Ectodermal cell (in vitro differentiated cells): ENCODE measurements at regions not wholly inside any gene's neighbourhood (a gene's known extent, or its start where the extent isn't known, plus 50 kb on each side); places are given as distances from the start of the nearest gene placed in this dataset.
"Not testable (repeated sequence)": the region's sequence is repeated elsewhere in the genome, so short reads cannot be mapped to it uniquely, and the experiment has no call there.

Experiments used
- H3K27ac ChIP-seq: 2 replicates; pipeline ENCODE4 v1.7.0; 2013; ENCODE audit warnings: mild to moderate bottlenecking, low read depth, low read length; ENCODE audit not compliant: insufficient read depth, poor library complexity, severe bottlenecking
- H3K27me3 ChIP-seq: 2 replicates; pipeline ENCODE4 v1.7.0; 2013; ENCODE audit warnings: mild to moderate bottlenecking, low read length; ENCODE audit not compliant: insufficient read depth, control insufficient read depth, poor library complexity, severe bottlenecking
- H3K36me3 ChIP-seq: one replicate; pipeline ENCODE4 v1.7.0; 2013; ENCODE audit warnings: low read length; ENCODE audit not compliant: control insufficient read depth, insufficient read depth
- H3K4me1 ChIP-seq: one replicate; pipeline ENCODE4 v1.7.0; 2013; ENCODE audit warnings: low read length; ENCODE audit not compliant: control insufficient read depth, insufficient read depth
- H3K4me3 ChIP-seq: 2 replicates; pipeline ENCODE4 v1.7.0; 2013; ENCODE audit warnings: low read depth, low read length, control low read depth; ENCODE audit not compliant: insufficient read depth
- H3K9me3 ChIP-seq: 2 replicates; pipeline ENCODE4 v1.7.0; 2013; ENCODE audit warnings: mild to moderate bottlenecking, low read length, moderate library complexity; ENCODE audit not compliant: control insufficient read depth
- WGBS, 2 experiments: methylation state at CpG; one replicate each; pipeline ENCODE4 v1.1.7; 2013; ENCODE audit warnings: missing lambda C conversion rate in 2 of 2; 5-methylcytosine and 5-hydroxymethylcytosine counted together

DNA sequence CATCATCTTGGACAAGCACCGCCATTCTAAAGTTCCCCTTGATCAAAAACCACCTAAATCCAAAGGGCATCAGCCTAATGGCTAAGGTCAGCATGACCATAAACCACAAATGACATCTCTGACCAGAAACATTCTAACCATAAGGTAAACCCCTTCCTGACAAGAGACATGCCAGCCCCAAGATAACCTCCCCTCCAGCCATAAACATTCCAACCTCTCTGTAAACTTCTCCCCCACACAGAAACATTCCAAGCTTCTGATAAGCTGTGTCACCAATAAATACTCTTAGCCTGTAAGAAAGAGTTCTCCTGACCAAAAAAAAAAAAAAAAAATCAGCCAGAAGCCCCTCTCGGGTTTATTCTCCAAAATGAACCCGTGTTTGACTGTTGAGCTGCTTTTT is 268.2 kb downstream of the RNF152 start:
- 94 to 95% methylated on average over 3 of the region's 3 CpGs for WGBS, 2 experiments
- not testable (repeated sequence) for H3K9me3 ChIP-seq, H3K4me3 ChIP-seq, H3K27ac ChIP-seq, H3K4me1 ChIP-seq, H3K36me3 ChIP-seq, H3K27me3 ChIP-seq

DNA sequence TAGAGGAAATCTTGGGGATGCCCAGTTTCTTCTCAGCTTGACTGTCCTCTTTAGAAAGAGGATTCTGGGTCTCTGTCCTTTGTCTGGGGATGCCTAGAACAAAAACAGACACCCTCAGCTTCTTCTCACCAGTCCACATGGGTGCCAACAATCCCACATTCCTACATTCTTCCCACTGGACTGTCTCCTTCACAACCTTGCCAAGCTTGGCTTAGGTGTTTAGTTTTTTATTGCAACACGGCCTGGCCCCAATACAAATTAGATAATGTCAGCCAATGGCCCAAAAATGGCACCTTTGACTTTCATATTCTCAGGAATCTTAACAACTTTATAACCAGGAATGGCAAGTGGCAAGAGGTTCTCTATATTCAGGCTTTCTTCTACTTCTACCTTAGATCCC is 273.0 kb downstream of the RNF152 start:
- H3K27me3 ChIP-seq, result no peaks in the 10 kb centered on the region
- no peak overlapping the region for H3K4me3 ChIP-seq
- no peak overlapping the region for H3K27ac ChIP-seq
- no peaks in the 10 kb centered on the region for H3K36me3 ChIP-seq
- peaks cover 2% of the 10 kb centered on the region for H3K9me3 ChIP-seq
- H3K4me1 ChIP-seq, result no peaks in the 10 kb centered on the region
- 80 to 81% methylated on average over 1 of the region's 1 CpG for WGBS, 2 experiments

DNA sequence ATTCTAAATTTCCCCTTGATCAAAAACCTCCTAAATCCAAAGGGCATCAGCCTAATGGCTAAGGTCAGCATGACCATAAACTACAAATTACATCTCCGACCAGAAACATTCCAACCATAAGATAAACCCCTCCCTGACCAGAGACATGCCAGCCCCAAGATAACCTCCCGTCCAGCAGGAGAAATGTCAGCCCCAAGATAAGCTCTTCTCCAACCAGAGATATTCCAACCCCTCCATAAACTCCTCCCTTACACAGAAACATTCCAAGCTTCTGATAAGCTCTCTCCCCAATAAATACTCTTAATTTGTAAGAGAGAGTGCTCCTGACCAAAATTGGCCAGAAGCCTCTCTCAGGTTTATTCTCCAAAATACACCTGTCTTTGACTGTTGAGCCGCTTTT is 274.0 kb downstream of the RNF152 start:
- H3K36me3 ChIP-seq, result no peaks in the 10 kb centered on the region
- 79 to 92% methylated on average over 2 to 3 of the region's 3 CpGs for WGBS, 2 experiments
- H3K4me3 ChIP-seq, result no peak overlapping the region
- H3K27me3 ChIP-seq, result no peaks in the 10 kb centered on the region
- H3K27ac ChIP-seq, result no peak overlapping the region
- peaks cover 2% of the 10 kb centered on the region for H3K9me3 ChIP-seq
- H3K4me1 ChIP-seq, result no peaks in the 10 kb centered on the region

DNA sequence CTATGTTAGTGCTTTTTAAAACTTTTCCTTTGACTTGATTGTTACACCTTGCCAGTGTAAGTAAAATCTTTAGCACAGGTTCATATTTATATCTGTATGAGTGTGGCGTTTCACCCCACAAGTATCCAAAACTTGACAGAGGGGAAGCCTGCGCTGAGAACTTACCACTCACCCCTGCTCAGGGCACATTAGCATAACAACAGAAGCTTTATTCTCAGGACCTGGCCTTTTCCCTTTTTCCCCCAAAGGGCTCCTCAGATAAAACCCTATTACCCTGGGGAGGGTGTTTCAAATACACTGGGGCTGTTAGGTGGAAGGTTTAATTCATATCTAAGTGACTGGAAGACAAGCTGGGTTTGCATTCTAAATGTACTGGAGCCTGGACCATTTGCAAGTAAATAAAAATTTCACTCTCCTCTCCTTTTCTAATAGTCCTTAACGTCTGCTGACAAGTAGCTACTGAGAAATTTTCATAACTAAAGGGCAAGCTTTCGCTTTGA is 276.6 kb downstream of the RNF152 start:
- H3K4me1 ChIP-seq, result no peaks in the 10 kb centered on the region
- no peak overlapping the region for H3K27ac ChIP-seq
- H3K27me3 ChIP-seq, result no peaks in the 10 kb centered on the region
- peaks cover 2% of the 10 kb centered on the region for H3K9me3 ChIP-seq
- H3K36me3 ChIP-seq, result no peaks in the 10 kb centered on the region
- H3K4me3 ChIP-seq, result no peak overlapping the region
- 57 to 68% methylated on average over 4 of the region's 4 CpGs for WGBS, 2 experiments

DNA sequence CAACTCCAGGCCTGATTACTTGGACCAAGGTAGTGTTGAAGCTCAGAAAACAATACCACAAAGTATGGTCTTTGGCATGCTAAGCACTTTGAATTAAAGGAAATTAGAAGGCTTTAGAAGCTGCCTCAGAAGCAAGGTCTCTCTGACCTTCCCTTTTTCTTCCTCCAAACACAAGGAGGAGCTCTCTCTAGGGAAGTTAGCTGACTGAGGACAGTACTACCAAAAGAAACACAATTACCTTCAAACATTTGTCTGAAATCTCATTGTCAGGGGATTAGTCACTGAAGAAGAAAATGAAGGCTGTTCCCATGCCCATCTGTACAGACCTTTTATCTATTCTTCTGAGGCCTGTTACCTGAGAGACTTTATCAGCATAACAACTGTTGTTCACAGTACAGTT is 279.3 kb downstream of the CDH20 start:
- Histone ChIP-seq H3K9me3 (no peaks in the 10 kb centered on the region), H3K4me1 (no peaks in the 10 kb centered on the region), H3K27ac (no peak overlapping the region), H3K27me3 (peaks cover 3% of the 10 kb centered on the region), H3K4me3 (no peak overlapping the region), H3K36me3 (no peaks in the 10 kb centered on the region)

DNA sequence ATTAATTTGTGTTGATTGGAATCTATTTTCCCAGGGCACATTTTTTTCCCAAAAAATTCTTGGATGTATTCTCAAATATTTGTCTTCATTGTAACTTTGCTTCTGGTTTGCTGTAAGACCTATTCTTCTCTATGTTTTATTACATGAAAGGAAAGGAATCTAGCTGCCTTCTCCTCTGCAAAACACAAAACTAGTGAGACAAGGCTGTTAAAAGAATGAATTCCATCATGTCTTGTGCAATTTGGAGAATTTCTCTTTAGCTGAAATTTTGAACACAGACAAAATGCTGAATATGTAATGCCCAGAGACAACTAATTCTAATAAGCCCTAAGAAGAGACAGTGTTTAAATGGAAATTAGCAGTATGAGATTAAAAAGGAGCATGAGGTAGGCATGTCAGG is 275.9 kb downstream of the CDH20 start:
- Histone ChIP-seq H3K9me3 (no peaks in the 10 kb centered on the region), H3K4me3 (no peak overlapping the region), H3K27me3 (peaks cover 19% of the 10 kb centered on the region), H3K27ac (no peak overlapping the region), H3K4me1 (peaks cover 15% of the 10 kb centered on the region), H3K36me3 (no peaks in the 10 kb centered on the region)

DNA sequence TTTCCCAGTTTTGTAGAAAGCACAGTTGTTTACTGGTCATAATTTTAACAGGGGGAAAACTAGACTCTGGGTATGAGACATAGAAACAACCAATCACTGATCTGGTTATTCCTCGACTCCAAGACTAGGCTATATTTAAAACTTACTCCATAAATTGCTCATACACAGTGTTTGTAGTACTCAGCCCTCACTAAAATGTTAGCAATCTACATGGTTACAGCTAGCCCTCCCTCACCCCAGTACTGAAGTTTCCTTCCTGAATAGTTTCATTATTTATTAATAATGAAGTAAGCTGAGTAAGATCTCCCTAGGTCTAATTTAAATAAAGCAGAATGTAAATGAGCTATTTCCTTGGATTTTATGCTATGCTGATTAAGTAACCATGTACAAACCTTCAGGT is 275.1 kb downstream of the CDH20 start:
- H3K36me3 ChIP-seq, result no peaks in the 10 kb centered on the region

DNA sequence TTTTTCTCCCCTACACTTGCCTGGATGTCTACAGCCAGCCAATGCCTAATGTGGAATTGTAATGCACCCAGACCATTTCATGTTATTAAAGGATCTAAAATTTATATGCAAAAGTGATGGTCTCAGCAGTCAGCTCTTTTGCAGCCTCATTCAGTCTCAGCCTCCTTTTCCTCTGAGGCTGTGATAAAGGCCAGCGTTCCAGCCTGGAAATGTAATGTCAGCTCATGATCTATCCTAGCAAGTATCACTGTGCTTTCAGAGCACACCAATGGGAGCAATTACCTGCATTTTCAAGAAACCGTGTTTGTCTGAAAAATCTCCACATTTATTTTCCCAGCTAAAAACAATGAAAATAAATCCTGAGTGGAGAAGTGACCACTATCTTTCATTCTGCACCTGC is 274.6 kb downstream of the CDH20 start:
- no peaks in the 10 kb centered on the region for H3K36me3 ChIP-seq
- peaks cover 22% of the 10 kb centered on the region for H3K27me3 ChIP-seq
- H3K4me1 ChIP-seq, result peaks cover 15% of the 10 kb centered on the region
- no peak overlapping the region for H3K4me3 ChIP-seq
- no peak overlapping the region for H3K27ac ChIP-seq
- no peaks in the 10 kb centered on the region for H3K9me3 ChIP-seq
- 87 to 88% methylated on average over 2 of the region's 2 CpGs for WGBS, 2 experiments

More for the DNA sequence above, 275.1 kb downstream of the CDH20 start:
- peaks cover 19% of the 10 kb centered on the region for H3K27me3 ChIP-seq
- no peak overlapping the region for H3K27ac ChIP-seq
- H3K4me3 ChIP-seq, result no peak overlapping the region
- no peaks in the 10 kb centered on the region for H3K9me3 ChIP-seq
- H3K4me1 ChIP-seq, result peaks cover 15% of the 10 kb centered on the region
- WGBS, 2 experiments, result 88 to 94% methylated on average over 1 of the region's 1 CpG

DNA sequence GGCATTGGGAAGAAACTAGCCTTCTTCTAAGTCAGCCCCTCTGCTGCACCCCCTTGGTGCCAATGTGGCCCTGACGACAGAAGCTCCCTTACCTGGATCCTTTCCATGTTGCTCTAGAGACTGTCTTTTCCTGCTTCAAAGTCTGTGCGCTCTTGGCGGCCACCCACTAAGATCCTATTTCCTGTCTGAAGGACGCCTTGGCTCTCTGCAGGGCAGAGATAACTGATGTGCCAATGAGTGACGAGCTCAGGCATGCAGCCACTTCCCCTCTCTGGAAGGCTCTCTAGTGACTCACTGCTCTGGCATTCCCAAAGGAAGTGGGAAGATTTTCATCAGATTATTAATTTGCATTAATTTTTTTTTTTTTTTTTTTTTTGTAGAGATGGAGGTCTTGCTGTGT is 273.5 kb downstream of the CDH20 start:
- no peak overlapping the region for H3K4me3 ChIP-seq
- peak overlapping the region; percentile 19 for H3K27ac ChIP-seq
- no peaks in the 10 kb centered on the region for H3K9me3 ChIP-seq
- H3K36me3 ChIP-seq, result no peaks in the 10 kb centered on the region
- H3K27me3 ChIP-seq, result peaks cover 22% of the 10 kb centered on the region
- WGBS, 2 experiments, result 15 to 20% methylated on average over 5 of the region's 5 CpGs
- peaks cover 15% of the 10 kb centered on the region for H3K4me1 ChIP-seq

DNA sequence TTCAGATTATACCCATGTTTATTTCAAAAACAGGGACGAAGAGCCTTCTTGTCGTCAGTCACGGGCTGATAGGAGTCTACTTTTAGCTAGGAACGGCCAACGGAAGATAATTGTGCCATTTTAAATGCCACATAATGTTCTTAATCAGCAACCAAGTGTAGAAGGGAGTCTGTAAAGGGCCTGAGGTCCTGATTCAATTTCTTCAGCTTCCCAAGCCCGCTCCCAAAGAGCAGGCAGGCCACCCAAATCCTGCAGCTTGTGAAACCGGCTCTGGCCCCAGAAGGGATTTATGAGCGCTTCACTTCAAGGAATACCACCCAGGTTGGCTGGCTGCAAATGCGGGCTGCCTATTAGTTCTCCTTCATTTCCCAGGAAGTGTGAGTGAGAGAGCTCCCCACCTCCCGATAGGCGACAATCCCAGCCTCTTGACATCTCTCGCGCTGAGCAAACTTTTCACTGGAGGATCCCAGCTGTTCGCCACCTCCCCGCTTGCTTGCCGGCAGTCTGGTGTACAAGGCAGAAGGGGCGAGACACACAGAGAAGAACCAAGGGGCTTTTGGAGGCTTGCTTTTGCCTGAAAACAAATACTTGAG is 272.9 kb downstream of the CDH20 start:
- Histone ChIP-seq H3K4me3 (no peak overlapping the region), H3K27ac (no peak overlapping the region), H3K4me1 (peaks cover 15% of the 10 kb centered on the region), H3K36me3 (no peaks in the 10 kb centered on the region), H3K9me3 (no peaks in the 10 kb centered on the region), H3K27me3 (peaks cover 22% of the 10 kb centered on the region)
- WGBS, 2 experiments, result 27% methylated on average over 17 of the region's 17 CpGs
